SHP77 treated with DMSO at 0.1 percent for 48 hours (cell line): ENCODE measurements at regions not wholly inside any gene's neighbourhood (a gene's known extent, or its start where the extent isn't known, plus 50 kb on each side); places are given as distances from the start of the nearest gene placed in this dataset.
"Not testable (repeated sequence)": the region's sequence is repeated elsewhere in the genome, so short reads cannot be mapped to it uniquely, and the experiment has no call there.

Experiments used
- DNase-seq: peaks from one replicate; lab custom pipeline; 2025; lab: John Stamatoyannopoulos, UW

DNA sequence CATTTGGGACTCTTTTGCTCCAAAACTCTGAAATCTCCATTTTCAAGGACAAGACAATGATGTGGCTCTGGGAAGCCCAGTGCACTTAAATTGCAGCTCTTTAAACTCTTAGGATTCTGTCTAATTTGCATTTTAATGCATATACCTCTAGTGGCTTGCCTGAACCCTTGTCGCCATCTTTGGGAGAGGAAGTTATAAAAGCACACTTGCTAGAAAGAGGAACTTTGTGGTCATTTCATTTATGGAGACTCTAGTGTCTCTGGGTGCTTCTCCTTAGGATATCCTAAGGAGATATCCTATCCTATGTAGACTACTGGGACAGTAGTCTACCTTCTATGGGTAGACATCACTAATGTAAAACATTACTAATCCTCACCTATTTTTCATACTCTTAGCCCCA lies 77.3 kb upstream of the SLC1A3 start:
- no peak for DNase-seq

DNA sequence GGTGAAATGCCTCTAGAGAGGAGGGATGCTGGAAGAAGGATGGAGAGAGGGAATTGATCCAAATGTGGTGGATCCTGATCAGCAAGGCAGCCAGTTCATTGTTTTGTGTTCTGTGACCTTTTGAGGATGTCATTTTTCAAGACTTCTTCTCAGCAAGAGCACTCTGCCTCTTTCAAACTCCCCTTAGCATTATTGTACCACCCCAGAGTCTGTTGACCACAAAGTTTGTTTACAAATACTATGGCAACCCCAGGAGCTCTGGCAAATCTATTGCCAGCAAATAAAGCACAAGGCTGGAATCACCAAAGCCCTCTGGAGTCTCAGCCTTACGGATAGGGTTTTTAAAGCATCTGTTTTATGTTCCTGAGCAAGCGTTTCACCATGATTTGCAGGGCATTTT lies 76.2 kb upstream of the SLC1A3 start:
- no peak for DNase-seq

DNA sequence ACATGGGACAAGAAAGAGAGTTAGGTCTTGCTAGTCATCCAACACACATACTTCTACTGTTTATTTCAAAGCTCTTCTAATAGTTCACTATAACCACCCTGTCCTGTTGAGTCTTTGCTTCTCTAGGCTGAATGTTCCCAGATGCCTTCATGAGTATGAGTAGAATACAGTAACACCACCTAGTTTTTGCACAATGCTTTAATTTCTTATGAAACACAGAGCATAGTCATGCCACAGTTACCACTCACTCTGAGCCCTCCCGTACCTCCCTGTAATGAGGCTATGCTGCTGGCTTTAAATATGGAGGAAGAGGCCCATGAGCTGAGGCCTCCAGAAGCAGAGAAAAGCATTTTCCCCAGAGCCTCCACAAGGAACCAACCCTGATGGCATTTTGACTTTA lies 75.0 kb upstream of the SLC1A3 start:
- no peak for DNase-seq

DNA sequence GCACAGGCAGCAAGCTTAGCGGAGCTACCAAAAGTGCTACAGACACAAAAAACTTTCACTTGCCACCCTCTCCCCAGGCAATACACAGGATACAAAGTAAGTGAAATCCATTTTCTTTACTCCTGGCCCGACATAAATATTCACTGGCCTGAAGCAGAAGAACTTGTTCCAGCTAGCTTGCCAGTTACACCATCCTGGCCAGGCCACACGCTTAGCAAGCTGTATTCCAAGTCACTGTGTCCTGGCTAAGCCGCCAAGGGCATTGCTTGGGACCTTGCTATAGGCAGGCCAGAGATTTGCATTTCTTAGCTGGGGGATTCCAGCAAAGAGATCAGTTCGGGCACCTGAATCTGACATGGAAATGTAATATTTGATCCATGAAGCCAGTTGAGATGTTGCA lies 71.0 kb upstream of the SLC1A3 start:
- DNase-seq = no peak

DNA sequence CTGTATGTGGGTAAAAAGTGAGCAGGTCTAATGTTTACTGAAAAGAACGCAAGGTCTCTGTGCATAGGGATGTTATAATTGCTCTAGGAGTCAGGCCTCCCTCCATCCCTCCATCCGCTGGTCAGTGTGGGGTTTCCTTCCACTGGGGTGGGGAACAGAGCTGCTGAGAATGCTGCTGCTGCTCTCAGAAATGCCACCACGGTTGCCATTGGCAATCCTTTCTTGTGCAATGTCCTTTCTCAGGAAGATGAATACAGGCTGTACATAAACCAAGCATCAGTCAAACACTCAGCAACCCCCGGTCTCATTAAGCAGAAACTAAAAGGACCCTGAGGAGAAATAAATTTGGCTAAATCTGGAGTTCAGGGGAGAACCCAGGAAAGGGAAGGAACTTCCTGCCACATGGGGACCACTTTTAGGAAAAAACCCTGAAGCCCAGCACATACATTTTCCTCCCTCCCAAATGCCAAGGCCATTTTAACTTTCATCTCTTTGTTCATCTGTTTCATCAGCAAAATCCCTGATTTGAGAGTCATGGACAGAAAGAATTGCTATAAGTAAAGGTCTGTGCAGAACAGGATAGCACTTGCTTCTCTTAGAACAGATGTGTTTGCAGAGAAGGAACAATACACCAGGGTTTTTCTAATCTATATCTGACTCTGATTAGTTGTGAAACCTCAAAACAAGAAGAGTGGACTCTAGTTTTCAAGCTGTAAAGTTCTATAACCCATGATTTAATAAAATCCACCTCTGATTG lies 70.4 kb upstream of the SLC1A3 start:
- no peak for DNase-seq

DNA sequence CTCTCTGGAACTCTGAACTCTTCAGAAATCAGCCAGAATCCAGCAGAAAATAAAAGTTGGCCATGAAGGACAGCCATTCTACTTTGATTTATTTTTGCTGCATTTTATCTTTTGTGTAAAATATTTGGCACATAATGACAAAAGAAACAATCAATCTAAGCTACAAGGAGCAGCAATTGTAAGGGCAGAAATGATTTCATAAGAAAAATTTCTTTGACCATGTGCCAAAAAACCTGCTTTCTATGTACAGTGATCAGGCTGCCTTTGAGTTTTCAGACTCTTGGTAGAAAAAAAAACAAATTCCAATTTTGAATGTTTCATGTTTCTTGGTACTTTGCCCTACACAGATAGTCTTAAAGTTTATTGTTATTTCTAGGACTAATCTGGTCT lies 69.8 kb upstream of the SLC1A3 start:
- DNase-seq = no peak

DNA sequence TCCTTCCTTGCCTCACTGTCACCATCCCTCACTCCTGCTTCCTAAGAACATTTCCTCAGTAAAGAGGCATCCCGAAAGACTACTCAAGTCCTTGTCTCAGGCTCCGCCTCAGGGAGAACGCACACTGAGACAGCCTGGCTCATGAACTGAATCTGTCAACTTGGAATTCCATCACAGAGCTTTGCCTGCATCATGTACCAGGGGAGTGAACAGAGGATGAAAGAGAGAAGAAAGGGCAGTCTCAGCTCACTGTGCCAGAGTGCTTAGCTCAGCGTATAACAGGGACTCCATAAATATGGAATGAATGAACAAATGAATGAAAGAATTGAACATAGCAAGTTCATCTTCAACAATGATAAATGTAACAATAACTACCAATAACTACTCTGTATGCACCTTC lies 68.7 kb upstream of the SLC1A3 start:
- no peak for DNase-seq

DNA sequence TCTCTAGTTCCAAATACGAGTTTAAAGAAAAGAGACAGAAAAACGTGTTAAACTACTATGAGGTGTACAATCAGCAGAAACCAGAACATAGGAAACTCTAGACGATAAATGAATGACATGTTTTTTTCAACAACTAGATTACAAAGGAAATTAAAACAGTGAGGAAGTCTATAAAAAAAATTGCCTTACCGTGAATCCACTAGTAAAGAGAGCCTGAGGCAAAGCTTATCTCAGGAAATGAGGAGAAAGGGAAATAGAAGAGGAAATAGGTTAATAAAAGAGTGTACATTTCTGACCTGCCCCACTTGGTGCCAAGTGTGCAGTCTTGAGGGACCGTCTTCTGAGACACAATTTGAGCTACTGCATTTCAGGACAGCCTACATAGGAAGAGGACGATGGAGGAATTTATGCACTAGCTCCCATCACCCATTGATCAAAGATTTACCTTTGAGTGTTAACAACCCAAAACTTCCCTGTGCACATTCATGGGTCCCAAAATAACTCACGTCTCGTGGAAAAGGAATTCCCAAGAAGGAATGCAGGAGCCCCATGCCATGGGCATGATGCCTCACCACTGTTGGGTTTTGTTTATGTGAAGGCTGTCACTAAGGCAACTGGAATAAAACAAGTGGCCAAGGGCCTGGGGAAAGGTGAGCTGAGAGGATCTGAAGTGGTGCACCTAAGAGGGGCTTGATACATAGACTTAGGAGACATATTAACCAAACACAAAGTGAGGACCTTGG lies 53.6 kb upstream of the SLC1A3 start:
- no peak for DNase-seq

DNA sequence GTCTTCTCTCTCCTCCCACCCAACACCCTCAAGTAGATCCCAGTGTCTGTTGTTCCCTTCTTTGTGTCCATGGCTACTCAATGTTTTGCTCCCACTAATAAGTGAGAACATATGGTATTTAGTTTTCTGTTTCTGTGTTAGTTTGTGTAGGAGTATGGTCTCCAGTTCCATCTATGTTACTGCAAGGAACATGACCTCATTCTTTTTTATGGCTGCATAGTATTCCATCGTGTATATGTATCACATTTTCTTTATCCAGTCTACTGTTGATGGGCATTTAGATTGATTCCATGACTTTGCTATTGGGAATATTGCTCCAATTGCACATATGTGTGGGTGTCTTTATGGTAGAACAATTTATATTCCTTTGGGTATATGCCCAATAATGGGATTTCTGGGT lies 51.4 kb upstream of the SLC1A3 start:
- DNase-seq = not testable (repeated sequence)
